NCI-H460 (cell line): ENCODE measurements at regions not wholly inside any gene's neighbourhood (a gene's known extent, or its start where the extent isn't known, plus 50 kb on each side); places are given as distances from the start of the nearest gene placed in this dataset.
"Not testable (repeated sequence)": the region's sequence is repeated elsewhere in the genome, so short reads cannot be mapped to it uniquely, and the experiment has no call there.

Experiments used
- DNase-seq: peaks from one replicate; pipeline ENCODE4 v3.0.0-alpha.2; 2016; ENCODE audit warnings: low read depth; ENCODE audit errors: extremely low read depth

DNA sequence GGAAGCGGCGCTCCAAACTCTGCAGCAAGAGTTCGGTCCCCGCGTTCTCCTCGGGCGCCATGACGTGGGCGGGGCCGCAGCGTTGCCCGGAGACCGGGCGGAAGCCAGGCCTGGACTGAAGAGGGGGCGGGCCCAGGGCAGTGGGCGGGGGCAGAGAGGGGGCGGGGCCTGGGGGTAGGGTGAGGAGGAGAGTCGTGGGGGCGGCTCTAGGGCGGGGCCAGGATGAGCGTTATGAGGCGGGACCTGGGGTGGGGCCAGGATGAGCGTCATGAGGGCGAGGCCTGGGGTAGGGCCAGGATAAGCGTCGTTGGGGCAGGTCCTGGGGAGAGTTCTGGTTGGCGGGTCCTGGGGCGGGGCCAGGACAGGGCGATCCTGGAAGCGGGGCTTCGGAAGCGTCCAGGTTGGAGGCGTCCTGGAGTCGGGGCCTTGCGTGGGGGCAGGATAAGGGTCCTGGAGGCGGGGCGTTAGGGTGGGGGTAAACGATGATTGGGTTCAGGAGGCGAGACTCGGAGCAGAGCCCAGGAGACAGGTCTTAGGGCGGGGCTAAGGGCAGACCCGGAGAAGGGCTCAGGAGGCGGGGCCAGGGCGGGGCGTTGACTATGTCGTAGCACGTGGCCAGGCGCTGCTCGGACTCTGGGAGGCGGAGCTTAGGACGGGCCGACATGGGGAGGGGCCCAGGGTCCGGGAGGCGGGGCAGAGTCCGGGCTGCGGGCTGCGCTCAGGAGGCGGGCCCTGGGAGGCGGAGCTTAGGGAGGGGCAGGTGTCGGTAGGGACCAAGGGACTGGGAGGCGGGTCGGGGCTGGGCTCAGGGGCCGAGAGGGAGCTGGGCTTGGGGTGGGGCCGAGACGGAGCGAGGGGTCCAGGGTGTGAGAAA, 131.1 kb upstream of the ALDH3B2 start:
- DNase-seq, result peak; percentile 90

GRCh38 chr11:67804435-67805252, 130.2 kb upstream of the ALDH3B2 start:
- not testable (repeated sequence) for DNase-seq

GRCh38 chr11:67803519-67803918, 129.1 kb upstream of the ALDH3B2 start:
- not testable (repeated sequence) for DNase-seq

DNA sequence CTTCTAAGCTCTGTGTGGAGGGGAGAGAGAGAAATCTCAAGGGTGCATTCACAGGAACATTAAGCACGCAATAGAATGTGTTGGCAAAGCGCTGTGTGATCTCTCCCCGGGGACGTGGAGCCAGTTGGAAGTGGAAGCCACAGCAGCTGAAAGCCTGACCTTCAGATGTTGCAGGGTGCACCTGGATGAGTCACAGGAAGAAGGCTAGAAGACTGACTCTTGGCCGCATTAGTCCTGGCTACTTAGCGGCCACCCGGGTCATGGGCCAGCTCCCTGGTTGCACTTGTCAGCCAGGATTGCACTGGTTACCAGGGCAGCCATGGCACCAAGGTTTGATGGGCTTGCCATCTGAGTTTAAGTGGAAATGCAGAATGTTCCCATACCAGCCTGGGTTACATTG, 128.6 kb upstream of the ALDH3B2 start:
- not testable (repeated sequence) for DNase-seq

- DNase-seq, result not testable (repeated sequence)
Observed at GRCh38 chr11:67802623-67803022, 128.2 kb upstream of the ALDH3B2 start.

DNA sequence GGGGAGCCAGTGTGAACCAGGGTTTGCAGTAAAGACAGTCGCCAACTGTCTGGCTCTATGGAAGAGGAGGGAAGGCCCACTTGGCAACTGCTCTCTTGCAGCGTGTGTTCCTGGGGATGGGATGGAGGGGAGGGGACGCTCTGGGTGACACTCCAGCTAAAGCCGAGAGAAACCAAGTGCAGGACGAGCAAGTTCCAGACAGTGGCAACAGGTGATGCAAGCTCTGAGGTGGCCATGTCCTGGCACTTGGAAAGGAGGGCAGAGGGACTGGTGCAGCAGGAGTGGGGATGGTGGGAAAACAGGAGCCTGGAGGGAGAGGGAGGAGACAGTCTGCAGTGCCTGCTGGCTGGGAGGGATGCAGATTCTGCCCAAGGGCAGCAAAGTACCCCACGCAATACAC, 127.0 kb upstream of the ALDH3B2 start:
- not testable (repeated sequence) for DNase-seq

DNA sequence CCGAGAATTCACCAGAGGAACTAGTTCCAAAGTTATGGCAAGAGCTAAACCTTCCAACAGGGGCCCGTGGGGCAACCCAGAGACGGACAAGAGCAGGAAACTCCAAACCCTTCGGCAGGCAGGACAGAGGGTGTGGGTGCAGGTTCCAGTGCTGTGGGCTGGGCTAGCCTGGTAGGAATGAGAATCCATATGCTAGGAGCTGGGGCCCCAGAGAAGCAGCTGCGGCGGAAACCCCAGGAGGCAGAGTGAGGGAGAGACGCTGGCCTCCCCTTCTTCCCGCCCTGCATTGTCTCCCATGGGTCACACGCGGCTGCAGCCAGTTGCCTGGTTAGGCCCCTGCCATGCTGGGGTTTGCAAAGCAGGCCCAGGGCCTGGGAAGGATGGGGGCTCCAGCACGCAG, 126.2 kb upstream of the ALDH3B2 start:
- not testable (repeated sequence) for DNase-seq

GRCh38 chr11:67799808-67800207, 125.4 kb upstream of the ALDH3B2 start:
- DNase-seq, result not testable (repeated sequence)

DNA sequence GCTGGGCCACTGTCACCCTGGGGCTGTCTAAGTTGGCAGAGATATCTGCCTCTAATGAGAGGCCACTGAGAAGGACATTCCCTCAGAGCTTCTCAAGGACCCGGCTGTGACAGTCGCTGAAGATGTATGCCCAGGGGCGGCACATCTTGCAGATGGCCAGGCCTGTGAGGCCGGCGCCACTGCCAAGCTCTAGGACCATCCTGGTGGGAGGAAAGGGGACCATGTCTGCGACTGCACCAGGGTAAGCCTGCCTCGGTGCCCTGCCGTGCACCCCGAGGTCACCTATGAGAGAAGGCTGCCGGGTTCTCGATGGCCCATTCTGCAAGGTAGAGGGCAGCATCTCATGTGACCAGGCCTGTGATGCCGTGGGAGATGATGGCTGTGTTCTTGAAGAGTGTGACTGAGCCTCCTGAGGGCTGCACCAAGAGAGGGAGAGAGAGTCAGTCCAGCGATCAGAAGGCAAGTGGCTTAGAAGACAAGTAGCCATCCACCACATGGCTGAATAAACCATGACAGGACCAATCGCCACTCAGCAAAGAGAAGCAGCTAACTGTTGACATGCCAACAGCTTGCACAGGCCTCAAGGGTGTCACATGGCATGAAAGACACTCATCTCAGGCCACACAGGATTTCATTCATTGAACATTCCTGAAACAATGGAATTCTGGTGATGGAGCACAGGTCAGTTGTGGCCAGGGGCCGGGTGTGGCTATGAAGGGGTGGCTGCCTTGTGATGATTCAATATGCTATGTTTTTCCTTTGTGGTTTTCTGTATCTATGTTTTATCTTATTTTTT, 123.5 kb upstream of the ALDH3B2 start:
- not testable (repeated sequence) for DNase-seq

DNA sequence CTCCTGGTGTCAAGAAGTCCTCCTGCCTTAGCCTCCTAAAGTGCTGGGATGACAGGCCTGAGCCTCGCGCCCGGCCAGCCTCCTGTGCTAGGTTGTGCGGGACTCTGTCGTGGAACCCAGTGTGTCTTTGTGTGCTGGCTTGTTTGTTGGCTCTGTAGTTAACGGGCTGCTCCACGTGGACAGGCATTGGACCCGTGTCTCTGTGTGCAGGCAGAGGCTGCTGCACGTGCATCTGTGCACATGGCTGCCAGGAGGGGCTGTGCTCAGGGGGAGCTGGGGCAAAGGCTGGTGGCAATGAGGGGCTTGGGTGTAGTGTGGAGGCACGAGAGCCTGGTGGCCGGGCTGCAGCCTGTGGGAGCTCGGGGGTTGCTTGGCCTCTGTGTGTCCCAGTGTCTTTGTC, 121.3 kb upstream of the ALDH3B2 start:
- DNase-seq, result no peak

DNA sequence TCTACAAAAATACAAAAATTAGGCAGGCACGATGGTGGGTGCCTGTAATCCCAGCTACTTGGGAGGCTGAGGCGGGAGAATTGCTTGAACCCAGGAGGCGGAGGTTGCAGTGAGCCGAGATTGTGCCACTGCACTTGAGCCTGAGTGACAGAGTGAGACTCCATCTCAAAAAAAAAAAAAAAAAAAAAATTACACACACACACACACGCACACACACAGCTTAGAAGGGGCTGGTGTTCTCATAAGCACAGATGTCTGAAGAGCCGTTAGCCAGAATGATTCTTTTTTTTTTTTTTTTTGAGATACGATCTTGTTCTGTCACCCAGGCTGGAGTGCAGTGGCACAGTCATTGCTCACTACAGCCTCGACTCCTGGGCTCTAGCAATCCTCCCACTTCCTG, 119.3 kb upstream of the ALDH3B2 start:
- not testable (repeated sequence) for DNase-seq

DNA sequence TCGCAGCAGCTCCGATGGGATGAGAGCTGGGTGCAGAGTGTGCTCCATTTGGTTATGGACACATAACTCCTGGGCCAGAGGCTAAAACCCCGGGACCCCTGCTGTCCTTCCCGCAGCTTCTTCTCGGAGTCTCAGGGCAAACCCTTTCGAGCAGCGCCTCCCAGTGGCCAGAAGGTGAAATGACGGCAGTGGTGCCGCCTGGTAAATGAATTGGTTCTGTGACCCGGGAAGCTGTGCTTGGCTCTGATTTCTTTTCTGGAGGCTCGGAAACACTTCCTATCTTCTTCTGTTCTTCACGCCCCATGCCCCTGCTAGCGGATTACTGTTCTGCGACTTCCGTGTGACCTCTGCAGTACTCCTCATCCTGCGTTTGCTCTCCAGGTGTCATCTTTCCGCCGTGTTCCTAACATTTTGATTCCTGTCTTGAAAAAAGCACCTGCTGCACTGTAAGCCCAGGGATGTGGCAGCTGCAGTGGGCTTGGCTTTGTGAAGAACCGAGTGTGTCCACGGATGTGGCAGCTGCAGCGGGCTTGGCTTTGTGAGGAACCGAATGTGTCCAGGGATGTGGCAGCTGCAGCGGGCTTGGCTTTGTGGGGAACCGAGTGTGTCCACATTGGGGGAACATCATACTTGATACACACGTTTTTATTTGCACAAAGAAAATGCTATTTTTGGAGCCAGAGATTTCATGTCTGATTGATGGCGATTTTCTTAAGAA, 118.0 kb upstream of the ALDH3B2 start:
- not testable (repeated sequence) for DNase-seq

DNA sequence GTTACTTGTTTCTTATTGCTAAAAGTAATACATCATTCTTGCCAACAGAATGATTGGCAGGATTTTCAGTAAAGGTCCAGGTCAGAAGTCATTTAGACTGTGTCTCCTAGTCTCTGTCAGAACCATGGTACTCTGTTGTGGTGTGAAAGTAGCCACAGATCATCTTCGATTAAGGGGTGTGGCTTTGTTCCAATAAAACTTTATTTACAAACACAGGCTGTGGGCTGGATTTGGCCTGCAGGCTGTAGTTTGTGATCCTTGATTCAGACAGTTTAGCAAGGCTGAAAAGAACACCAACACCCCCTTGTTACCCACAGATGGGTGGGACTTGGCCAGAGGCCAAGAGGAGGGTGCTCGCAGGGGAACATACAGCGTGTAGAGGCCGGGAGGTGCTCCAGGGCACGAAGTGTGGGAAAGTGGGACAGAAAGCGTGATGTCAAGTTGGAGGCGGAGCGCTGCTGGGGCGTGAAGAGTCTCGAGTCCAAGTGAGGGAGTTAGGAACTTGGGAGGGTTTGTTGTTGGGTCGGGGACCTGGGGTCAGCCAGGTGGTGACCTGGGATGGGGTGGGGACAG, 117.3 kb upstream of the ALDH3B2 start:
- not testable (repeated sequence) for DNase-seq

- not testable (repeated sequence) for DNase-seq
Observed at GRCh38 chr11:67788341-67788695, 113.9 kb upstream of the ALDH3B2 start.

GRCh38 chr11:67787681-67788340, 113.4 kb upstream of the ALDH3B2 start:
- not testable (repeated sequence) for DNase-seq

GRCh38 chr11:67781967-67782366, 107.5 kb upstream of the ALDH3B2 start:
- DNase-seq, result not testable (repeated sequence)

GRCh38 chr11:67781506-67781905, 107.1 kb upstream of the ALDH3B2 start:
- not testable (repeated sequence) for DNase-seq

GRCh38 chr11:67780056-67780455, 105.6 kb upstream of the ALDH3B2 start:
- DNase-seq, result no peak

DNA sequence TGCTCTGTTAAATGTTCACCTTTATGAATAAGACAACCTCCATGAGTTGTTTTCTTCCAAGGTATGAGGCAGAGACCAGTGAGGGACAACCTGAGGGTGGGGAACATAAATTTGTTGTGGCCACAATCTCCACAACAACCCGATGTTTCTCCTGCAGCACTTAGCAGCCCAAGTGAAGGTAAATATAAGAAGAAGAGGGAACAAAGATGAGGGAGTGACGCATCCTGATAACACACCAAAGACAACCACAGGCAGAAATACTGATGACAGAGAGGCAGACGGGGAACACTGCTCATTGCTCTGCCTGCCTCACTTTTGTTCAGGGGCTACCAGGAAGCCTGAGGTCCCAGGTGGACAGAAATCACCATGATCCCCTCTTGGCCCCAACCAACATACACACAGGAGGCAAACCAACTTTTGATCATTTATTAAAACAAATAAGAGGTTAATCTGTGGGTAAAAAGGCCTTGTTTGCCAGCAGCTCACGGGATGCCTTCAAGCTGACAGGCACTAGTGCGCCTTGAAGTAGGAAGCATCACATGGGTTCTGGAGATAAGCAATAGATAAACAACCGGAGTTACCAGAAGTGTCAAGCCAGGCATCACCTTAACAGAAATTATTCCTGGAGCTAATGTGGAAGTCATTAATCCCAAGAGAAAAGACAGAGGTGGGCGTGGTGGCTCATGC, 104.9 kb upstream of the ALDH3B2 start:
- not testable (repeated sequence) for DNase-seq
